Karpas-422 (cell line): ENCODE measurements at regions not wholly inside any gene's neighbourhood (a gene's known extent, or its start where the extent isn't known, plus 50 kb on each side); places are given as distances from the start of the nearest gene placed in this dataset.

ENCODE experiments used
- DNase-seq: peaks from one replicate; pipeline ENCODE4 v3.0.0-alpha.2; 2015
- H2AFZ ChIP-seq: fragments of 200-600 bp; sonication (generic); 2 replicates; pipeline ENCODE4 v1.6.1; 2014; ENCODE audit warnings: antibody characterized with exemption, low read length, mixed read lengths
- H3K27ac ChIP-seq: fragments of 200-600 bp; sonication (generic); 2 replicates; pipeline ENCODE4 v1.5.1; 2014; ENCODE audit warnings: mild to moderate bottlenecking, low read length, moderate library complexity
- H3K27me3 ChIP-seq: fragments of 200-600 bp; sonication (generic); 2 replicates; pipeline ENCODE4 v1.6.1; 2014; ENCODE audit warnings: low read length, mixed read lengths
- H3K36me3 ChIP-seq: fragments of 200-600 bp; sonication (generic); 2 replicates; pipeline ENCODE4 v1.6.1; 2014; ENCODE audit warnings: low read length, mixed read lengths; ENCODE audit not compliant: insufficient read depth
- H3K4me1 ChIP-seq: fragments of 200-600 bp; sonication (generic); 2 replicates; pipeline ENCODE4 v1.6.1; 2014; ENCODE audit warnings: mild to moderate bottlenecking, low read length, mixed read lengths
- H3K4me2 ChIP-seq: fragments of 200-600 bp; sonication (generic); 2 replicates; pipeline ENCODE4 v1.6.1; 2014; ENCODE audit warnings: low read length, low read depth, mild to moderate bottlenecking; ENCODE audit not compliant: poor library complexity, severe bottlenecking
- H3K4me3 ChIP-seq: fragments of 200-600 bp; sonication (generic); 2 replicates; pipeline ENCODE4 v1.5.1; 2014; ENCODE audit warnings: mild to moderate bottlenecking, antibody characterized with exemption, low read length, mixed read lengths
- H3K79me2 ChIP-seq: fragments of 200-600 bp; sonication (generic); 2 replicates; pipeline ENCODE4 v1.6.1; 2014; ENCODE audit warnings: mild to moderate bottlenecking, low read length, mixed read lengths
- H3K9ac ChIP-seq: fragments of 200-600 bp; sonication (generic); 2 replicates; pipeline ENCODE4 v1.6.0; 2014; ENCODE audit warnings: low read length
- H3K9me2 ChIP-seq: fragments of 200-600 bp; sonication (generic), shearing (Covaris generic); replicated peaks from 2 replicates; pipeline ENCODE4 v1.6.0; 2014; ENCODE audit warnings: mild to moderate bottlenecking, low read length, moderate library complexity; ENCODE audit not compliant: insufficient read depth
- H3K9me3 ChIP-seq: fragments of 300-700, 200-600 bp; sonication (generic); 2 replicates; pipeline ENCODE4 v1.6.1; 2014; ENCODE audit warnings: low read length, mixed read lengths
- H4K20me1 ChIP-seq: fragments of 200-600 bp; sonication (generic); 2 replicates; pipeline ENCODE4 v1.6.1; 2014; ENCODE audit warnings: mild to moderate bottlenecking, antibody characterized with exemption, low read length, low read depth; ENCODE audit not compliant: insufficient read depth

- Histone ChIP-seq H3K9me3 (peaks cover 6% of the 10 kb centered on the region; the same call in 1 of the 2 replicates), H3K27me3 (no peaks in the 10 kb centered on the region; the same call in 1 of the 2 replicates), H3K27ac (no peak overlapping the region), H3K79me2 (no peaks in the 10 kb centered on the region), H3K4me3 (no peak overlapping the region), H4K20me1 (no peaks in the 10 kb centered on the region), H3K4me2 (no peak overlapping the region), H3K9me2 (no peaks in the 10 kb centered on the region), H3K36me3 (no peaks in the 10 kb centered on the region), H2AFZ (no peak overlapping the region), H3K4me1 (no peaks in the 10 kb centered on the region), H3K9ac (no peak overlapping the region)
- no peak for DNase-seq
These were observed 75.8 kb downstream of the CCDC34 start for GRCh38 chr11:27287205-27287604.

GRCh38 chr11:27285761-27286160 is 77.3 kb downstream of the CCDC34 start:
- H3K36me3 ChIP-seq, result no peaks in the 10 kb centered on the region
- no peak for DNase-seq
- H3K27me3 ChIP-seq, result no peaks in the 10 kb centered on the region
- no peaks in the 10 kb centered on the region for H3K79me2 ChIP-seq
- no peak overlapping the region for H3K4me2 ChIP-seq
- H3K4me3 ChIP-seq, result no peak overlapping the region
- H3K27ac ChIP-seq, result no peak overlapping the region
- no peak overlapping the region for H3K9ac ChIP-seq
- H3K9me3 ChIP-seq, result no peaks in the 10 kb centered on the region
- no peaks in the 10 kb centered on the region for H3K9me2 ChIP-seq
- H4K20me1 ChIP-seq, result no peaks in the 10 kb centered on the region
- no peak overlapping the region for H2AFZ ChIP-seq
- H3K4me1 ChIP-seq, result no peaks in the 10 kb centered on the region

GRCh38 chr11:27282806-27283205 is 80.2 kb downstream of the CCDC34 start:
- no peaks in the 10 kb centered on the region for H3K9me2 ChIP-seq
- H3K9ac ChIP-seq, result no peak overlapping the region
- H3K27me3 ChIP-seq, result no peaks in the 10 kb centered on the region
- no peak overlapping the region for H3K27ac ChIP-seq
- H2AFZ ChIP-seq, result no peak overlapping the region
- no peak for DNase-seq
- H3K9me3 ChIP-seq, result no peaks in the 10 kb centered on the region
- H3K4me1 ChIP-seq, result no peaks in the 10 kb centered on the region
- no peaks in the 10 kb centered on the region for H3K79me2 ChIP-seq
- H3K36me3 ChIP-seq, result no peaks in the 10 kb centered on the region
- no peak overlapping the region for H3K4me2 ChIP-seq
- H4K20me1 ChIP-seq, result no peaks in the 10 kb centered on the region
- no peak overlapping the region for H3K4me3 ChIP-seq

GRCh38 chr11:27281740-27282590 is 81.0 kb downstream of the CCDC34 start:
- Histone ChIP-seq H3K36me3 (no peaks in the 10 kb centered on the region), H3K9me2 (no peaks in the 10 kb centered on the region), H3K27ac (no peak overlapping the region), H3K9me3 (no peaks in the 10 kb centered on the region), H4K20me1 (no peaks in the 10 kb centered on the region), H3K27me3 (no peaks in the 10 kb centered on the region), H3K4me2 (no peak overlapping the region), H2AFZ (no peak overlapping the region), H3K79me2 (no peaks in the 10 kb centered on the region), H3K4me1 (no peaks in the 10 kb centered on the region), H3K4me3 (no peak overlapping the region), H3K9ac (no peak overlapping the region)
- no peak for DNase-seq

GRCh38 chr11:27281276-27281675 is 81.7 kb downstream of the CCDC34 start:
- H3K4me1 ChIP-seq, result no peaks in the 10 kb centered on the region
- H4K20me1 ChIP-seq, result no peaks in the 10 kb centered on the region
- no peak overlapping the region for H3K9ac ChIP-seq
- no peaks in the 10 kb centered on the region for H3K36me3 ChIP-seq
- no peak overlapping the region for H3K27ac ChIP-seq
- no peak for DNase-seq
- no peaks in the 10 kb centered on the region for H3K27me3 ChIP-seq
- no peak overlapping the region for H2AFZ ChIP-seq
- no peaks in the 10 kb centered on the region for H3K79me2 ChIP-seq
- no peaks in the 10 kb centered on the region for H3K9me3 ChIP-seq
- H3K9me2 ChIP-seq, result no peaks in the 10 kb centered on the region
- H3K4me3 ChIP-seq, result no peak overlapping the region
- H3K4me2 ChIP-seq, result no peak overlapping the region

- no peak overlapping the region for H3K4me3 ChIP-seq
- no peaks in the 10 kb centered on the region for H3K9me2 ChIP-seq
- no peaks in the 10 kb centered on the region for H3K36me3 ChIP-seq
- no peaks in the 10 kb centered on the region for H3K27me3 ChIP-seq
- no peak for DNase-seq
- H3K9me3 ChIP-seq, result no peaks in the 10 kb centered on the region
- H3K79me2 ChIP-seq, result no peaks in the 10 kb centered on the region
- no peak overlapping the region for H3K4me2 ChIP-seq
- H3K9ac ChIP-seq, result no peak overlapping the region
- H4K20me1 ChIP-seq, result no peaks in the 10 kb centered on the region
- no peak overlapping the region for H3K27ac ChIP-seq
- H3K4me1 ChIP-seq, result no peaks in the 10 kb centered on the region
- H2AFZ ChIP-seq, result no peak overlapping the region
These were observed 82.9 kb downstream of the CCDC34 start for GRCh38 chr11:27280140-27280539.

- DNase-seq, result no peak
- no peaks in the 10 kb centered on the region for H3K27me3 ChIP-seq
- no peaks in the 10 kb centered on the region for H3K79me2 ChIP-seq
- no peaks in the 10 kb centered on the region for H4K20me1 ChIP-seq
- no peaks in the 10 kb centered on the region for H3K4me1 ChIP-seq
- H3K36me3 ChIP-seq, result no peaks in the 10 kb centered on the region
- no peak overlapping the region for H3K27ac ChIP-seq
- no peak overlapping the region for H3K4me3 ChIP-seq
- H3K9ac ChIP-seq, result no peak overlapping the region
- no peak overlapping the region for H2AFZ ChIP-seq
- H3K9me3 ChIP-seq, result no peaks in the 10 kb centered on the region
- H3K4me2 ChIP-seq, result no peak overlapping the region
- no peaks in the 10 kb centered on the region for H3K9me2 ChIP-seq
These were observed 83.6 kb downstream of the CCDC34 start for GRCh38 chr11:27279460-27279859.

- H3K27ac ChIP-seq, result no peak overlapping the region
- no peak overlapping the region for H3K4me3 ChIP-seq
- H3K27me3 ChIP-seq, result no peaks in the 10 kb centered on the region
- H2AFZ ChIP-seq, result no peak overlapping the region
- DNase-seq, result no peak
- no peaks in the 10 kb centered on the region for H3K4me1 ChIP-seq
- no peaks in the 10 kb centered on the region for H3K79me2 ChIP-seq
- no peak overlapping the region for H3K4me2 ChIP-seq
- no peak overlapping the region for H3K9ac ChIP-seq
- H4K20me1 ChIP-seq, result no peaks in the 10 kb centered on the region
- H3K9me3 ChIP-seq, result no peaks in the 10 kb centered on the region
- no peaks in the 10 kb centered on the region for H3K36me3 ChIP-seq
- no peaks in the 10 kb centered on the region for H3K9me2 ChIP-seq
These were observed 85.2 kb downstream of the CCDC34 start for GRCh38 chr11:27277843-27278242.
